Fibroblast of villous mesenchyme (primary cell): ENCODE measurements at regions not wholly inside any gene's neighbourhood (a gene's known extent, or its start where the extent isn't known, plus 50 kb on each side); places are given as distances from the start of the nearest gene placed in this dataset.
"Not testable (repeated sequence)": the region's sequence is repeated elsewhere in the genome, so short reads cannot be mapped to it uniquely, and the experiment has no call there.

Experiments
- DNase-seq: peaks from one replicate; pipeline ENCODE4 v3.0.0-alpha.2; 2010; ENCODE audit warnings: low read depth
- H3K4me3 ChIP-seq: 2 replicates; pipeline ENCODE4 v1.5.1; 2011; ENCODE audit warnings: low read depth, mild to moderate bottlenecking, low read length
- CTCF ChIP-seq: IDR thresholded peaks from 2 replicates; pipeline ENCODE4 v1.5.1; 2012; ENCODE audit warnings: low read depth, mild to moderate bottlenecking, low read length; ENCODE audit not compliant: insufficient read depth

- no peak overlapping the region for H3K4me3 ChIP-seq
- no peak for TF ChIP-seq CTCF
- DNase-seq: no peak
Observed at GRCh38 chr14:30389877-30390385, 169.0 kb upstream of the G2E3 start.

- no peak overlapping the region for H3K4me3 ChIP-seq
- no peak for DNase-seq
- TF ChIP-seq CTCF: no peak
Observed at GRCh38 chr14:30395065-30395464, 163.9 kb upstream of the G2E3 start.

GRCh38 chr14:30402846-30403245, 156.1 kb upstream of the G2E3 start:
- H3K4me3 ChIP-seq: no peak overlapping the region
- no peak for TF ChIP-seq CTCF

GRCh38 chr14:30403791-30404190, 155.2 kb upstream of the G2E3 start:
- no peak for TF ChIP-seq CTCF
- H3K4me3 ChIP-seq: no peak overlapping the region
- DNase-seq: no peak

More at GRCh38 chr14:30402846-30403245, 156.1 kb upstream of the G2E3 start:
- DNase-seq: no peak

- DNase-seq, H3K4me3 ChIP-seq: not testable (repeated sequence)
Observed at GRCh38 chr14:30409508-30410015, 149.4 kb upstream of the G2E3 start.

GRCh38 chr14:30410986-30411385, 148.0 kb upstream of the G2E3 start:
- H3K4me3 ChIP-seq: no peak overlapping the region
- no peak for TF ChIP-seq CTCF
- DNase-seq: no peak

GRCh38 chr14:30413184-30413583, 145.8 kb upstream of the G2E3 start:
- DNase-seq, H3K4me3 ChIP-seq: not testable (repeated sequence)

GRCh38 chr14:30417121-30417520, 141.8 kb upstream of the G2E3 start:
- no peak for TF ChIP-seq CTCF
- H3K4me3 ChIP-seq: no peak overlapping the region
- no peak for DNase-seq
